ENCODE measurements at regions not wholly inside any gene's neighbourhood (a gene's known extent, or its start where the extent isn't known, plus 50 kb on each side); places are given as distances from the start of the nearest gene placed in this dataset.
A peak's percentile ranks its signal among the peaks of the same experiment; 100 is the strongest.
"Not testable (repeated sequence)": the region's sequence is repeated elsewhere in the genome, so short reads cannot be mapped to it uniquely, and the experiment has no call there.

GRCh38 chr6:137625100-137625661 lies 131.0 kb upstream of the OLIG3 start:
- no peak for DNase-seq

- no peak for DNase-seq
Measured at GRCh38 chr6:137625808-137626207, 131.6 kb upstream of the OLIG3 start.

DNA sequence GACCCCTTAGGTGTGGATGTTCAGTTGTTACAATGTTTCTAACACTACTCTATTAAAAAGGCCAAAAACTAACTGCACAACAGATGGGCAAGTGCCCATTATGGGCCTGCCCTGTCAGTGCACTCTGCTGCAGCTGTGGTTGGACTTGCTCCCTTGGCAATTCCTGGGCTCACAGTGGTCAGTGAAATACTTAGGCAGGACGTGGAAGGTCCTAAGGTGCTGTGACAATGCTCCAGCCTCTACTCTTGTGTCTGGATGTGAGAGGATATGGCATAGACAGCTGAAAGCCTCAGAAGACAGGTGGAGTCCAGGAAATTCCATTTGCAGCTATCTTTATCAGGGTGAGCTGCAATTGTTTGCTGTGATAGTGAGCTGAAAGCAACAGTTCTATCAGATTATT lies 136.5 kb upstream of the OLIG3 start:
- no peak for DNase-seq

DNA sequence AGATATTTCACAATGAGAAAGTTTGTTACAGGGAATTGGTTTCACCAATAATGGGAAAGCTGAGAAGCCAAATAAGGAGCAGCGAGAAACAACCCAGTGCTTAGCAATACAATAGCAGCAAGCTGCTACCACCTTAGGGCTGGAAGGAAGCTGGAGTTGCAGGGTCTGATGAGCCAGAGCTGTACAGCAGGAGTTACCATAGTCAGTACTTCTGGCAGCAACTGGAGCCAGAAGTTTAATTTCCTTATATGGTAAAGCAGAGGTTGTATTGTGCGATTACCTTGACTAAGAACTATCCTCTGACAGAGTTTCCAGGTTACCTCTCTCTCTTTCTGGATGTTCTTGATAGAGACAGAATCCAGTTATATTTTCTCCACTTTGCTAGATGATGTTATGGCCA lies 137.1 kb upstream of the OLIG3 start:
- no peak for DNase-seq

- DNase-seq: not testable (repeated sequence)
Measured at GRCh38 chr6:137634177-137634576, 140.0 kb upstream of the OLIG3 start.

- DNase-seq: no peak
Measured at GRCh38 chr6:137637121-137637520, 142.9 kb upstream of the OLIG3 start.

DNA sequence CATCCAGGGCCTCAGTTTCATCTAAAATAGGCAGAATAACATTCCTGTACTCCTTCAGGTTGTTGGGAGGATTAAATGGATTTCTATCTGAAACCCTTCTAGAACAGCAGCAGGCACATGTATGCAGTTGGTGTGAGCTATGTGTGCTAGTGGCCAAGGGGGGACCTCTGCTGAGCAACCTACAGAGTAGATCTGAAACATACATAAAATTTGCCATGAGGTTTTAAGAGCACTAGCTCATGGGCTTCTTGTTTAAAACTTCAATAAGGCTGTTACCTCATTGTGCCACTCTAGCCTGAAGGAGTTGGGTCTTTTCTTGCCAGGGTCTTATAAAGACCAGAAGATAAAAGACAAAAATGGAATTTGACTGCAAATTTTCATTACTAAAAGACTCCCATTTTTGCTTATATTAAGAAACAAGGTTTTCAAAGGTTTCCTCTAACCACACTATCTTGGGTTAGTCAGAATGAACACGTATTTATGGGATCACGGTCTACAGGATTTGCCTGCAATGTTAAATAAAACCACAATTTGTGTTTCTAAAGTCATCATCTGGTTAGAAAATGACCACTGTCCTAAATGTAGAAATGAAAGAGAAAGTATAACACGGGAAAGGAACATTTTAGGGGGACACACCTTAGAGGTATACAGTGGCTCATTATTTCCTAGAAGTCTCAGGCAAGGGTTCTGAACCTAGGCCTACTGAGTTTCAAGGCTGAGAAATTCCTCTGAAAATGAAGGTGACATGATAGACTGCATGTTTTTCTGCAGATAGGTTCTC lies 144.9 kb upstream of the OLIG3 start:
- DNase-seq: no peak

DNA sequence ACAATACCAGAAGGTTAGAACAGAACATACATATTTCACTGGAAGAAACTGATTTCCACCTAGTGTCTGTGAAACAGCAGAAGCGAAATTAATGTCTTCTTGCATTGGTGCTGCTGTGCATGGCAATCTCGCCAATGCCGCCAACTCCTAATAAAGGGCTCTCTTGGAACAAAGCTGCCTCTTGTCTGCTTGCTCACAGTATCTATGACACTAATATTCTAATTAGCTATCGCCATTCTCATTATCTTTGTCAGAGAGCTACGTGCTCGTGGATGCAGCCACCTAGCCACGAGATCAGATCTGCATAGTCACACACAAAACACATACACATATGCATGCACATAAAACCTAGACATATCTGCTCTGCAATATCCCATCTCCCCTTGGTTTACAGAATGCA lies 145.9 kb upstream of the OLIG3 start:
- DNase-seq: no peak

GRCh38 chr6:137641474-137642077 lies 147.4 kb upstream of the OLIG3 start:
- DNase-seq: peak; percentile 59 to 64

DNA sequence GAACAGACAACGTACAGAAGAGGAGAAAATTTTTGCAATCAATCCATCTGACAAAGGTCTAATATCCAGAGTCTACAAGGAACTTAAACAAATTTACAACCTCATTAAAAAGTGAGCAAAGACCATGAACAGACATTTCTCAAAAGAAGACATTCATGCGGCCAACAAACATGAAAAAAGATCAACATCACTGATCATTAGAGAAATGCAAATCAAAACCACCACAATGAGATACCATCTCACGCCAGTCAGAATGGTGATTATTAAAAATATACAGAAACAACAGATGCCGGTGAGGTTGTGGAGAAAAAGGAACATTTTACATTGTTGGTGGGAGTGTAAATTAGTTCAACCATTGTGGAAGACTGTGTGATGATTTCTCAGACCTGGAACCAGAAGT lies 149.0 kb upstream of the OLIG3 start:
- DNase-seq: not testable (repeated sequence)

DNA sequence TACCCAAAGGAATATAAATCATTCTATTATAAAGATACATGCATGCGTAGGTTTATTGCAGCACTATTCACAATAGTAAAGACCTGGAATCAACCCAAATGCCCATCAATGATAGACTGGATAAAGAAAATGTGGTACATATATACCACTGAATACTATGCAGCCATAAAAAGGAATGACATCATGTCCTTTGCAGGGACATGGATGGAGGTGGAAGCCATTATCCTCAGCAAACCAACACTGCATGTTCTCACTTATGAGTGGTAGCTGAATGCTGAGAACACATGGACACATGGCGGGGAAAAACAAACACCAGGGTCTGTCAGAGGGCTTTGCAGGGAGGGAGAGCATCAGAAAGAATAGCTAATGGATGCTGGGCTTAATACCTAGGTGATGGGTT lies 149.4 kb upstream of the OLIG3 start:
- DNase-seq: not testable (repeated sequence)

- DNase-seq: no peak
Measured at GRCh38 chr6:137645850-137646249, 151.7 kb upstream of the OLIG3 start.

- DNase-seq: no peak
Measured at GRCh38 chr6:137646484-137646883, 152.3 kb upstream of the OLIG3 start.

DNA sequence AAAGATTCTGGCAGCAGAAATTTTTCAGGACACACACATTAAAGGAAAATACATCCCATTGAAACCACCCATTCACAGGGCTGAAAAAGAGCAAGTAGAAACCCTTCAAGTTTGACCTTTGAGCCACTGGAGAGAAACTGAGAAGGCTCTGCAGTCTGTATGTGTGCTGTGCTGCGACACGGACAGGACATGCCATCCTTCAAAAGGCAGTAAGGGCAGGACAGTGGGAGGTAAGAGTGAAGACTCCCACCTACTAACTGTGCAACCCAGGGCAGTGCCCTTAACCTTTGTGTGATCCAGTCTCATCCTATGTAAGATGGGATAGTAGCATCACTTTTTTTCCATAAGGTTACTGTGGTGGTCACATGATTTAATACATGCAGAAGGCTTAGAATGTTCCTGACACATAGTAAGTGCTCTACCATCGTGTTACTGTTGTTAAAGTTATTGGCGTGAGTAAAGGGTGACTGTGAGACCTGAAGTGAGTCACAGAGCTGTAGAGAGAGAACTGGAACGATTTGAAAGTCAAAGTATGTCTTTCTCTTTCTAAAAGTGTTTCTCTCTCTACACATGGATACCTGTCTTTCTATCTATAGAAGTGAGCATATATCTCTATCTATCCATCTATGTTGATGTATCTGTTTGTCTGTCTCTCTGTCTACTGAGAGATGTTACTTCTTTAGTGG lies 153.7 kb upstream of the OLIG3 start:
- no peak for DNase-seq

GRCh38 chr6:137650720-137651119 lies 156.5 kb upstream of the OLIG3 start:
- DNase-seq: no peak

DNA sequence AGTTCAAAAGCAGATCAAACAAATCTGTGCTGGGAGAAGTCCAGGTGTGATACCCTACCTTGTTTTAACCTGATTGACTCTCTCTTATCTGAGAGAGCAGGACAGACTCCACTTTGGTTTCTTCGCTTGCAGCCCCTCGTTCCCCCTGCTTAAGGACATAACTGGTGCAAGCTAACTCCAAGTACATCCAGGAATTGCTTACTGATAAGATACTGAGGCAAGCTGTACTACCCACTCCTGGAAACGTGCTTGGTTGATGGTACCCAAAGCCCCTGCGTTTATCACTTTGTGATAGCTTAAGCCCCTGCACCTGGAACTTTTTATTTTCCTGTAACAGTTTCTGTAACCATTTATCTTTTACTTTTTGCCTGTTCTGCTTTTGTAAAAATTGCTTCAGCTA lies 157.0 kb upstream of the OLIG3 start:
- no peak for DNase-seq

DNA sequence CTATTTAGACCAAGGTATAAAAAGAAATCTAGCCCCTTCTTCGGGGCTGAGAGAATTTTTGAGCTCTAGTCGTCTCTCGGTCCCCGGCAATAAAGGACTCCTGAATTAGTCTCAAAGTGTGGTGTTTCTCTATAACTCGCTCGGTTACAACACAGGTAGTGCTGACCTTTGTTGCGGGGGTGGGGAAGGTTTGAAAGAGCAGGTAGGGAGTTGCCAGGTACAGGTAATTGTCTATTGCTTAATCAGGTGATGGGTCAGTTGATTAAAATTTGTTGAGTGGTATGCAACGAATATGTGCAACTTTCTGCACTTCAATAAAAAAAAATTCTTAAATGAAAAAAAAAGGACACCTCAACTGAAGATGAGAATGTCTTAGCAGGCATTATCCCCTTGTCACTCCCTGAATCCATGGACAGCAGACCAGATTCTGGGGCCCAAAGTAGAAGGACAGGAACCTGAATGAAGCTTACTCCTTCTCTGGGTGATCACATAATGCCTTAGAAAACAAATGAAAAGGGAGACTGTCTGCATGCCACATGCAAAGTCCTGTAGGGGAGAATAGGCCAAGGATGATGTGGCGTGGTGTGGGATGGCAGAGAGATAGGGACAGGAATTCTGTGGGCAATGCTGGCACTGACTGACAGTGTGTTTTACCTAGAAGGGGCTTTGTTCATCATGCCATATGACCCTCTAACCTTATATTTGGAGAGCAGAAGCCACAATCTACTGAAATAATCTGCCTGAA lies 157.6 kb upstream of the OLIG3 start:
- no peak for DNase-seq

GRCh38 chr6:137652961-137653705 lies 158.9 kb upstream of the OLIG3 start:
- no peak for DNase-seq

GRCh38 chr6:137653706-137654059 lies 159.5 kb upstream of the OLIG3 start:
- DNase-seq: no peak

- DNase-seq: no peak
Measured at GRCh38 chr6:137654365-137654981, 160.3 kb upstream of the OLIG3 start.

- no peak for DNase-seq
Measured at GRCh38 chr6:137655291-137655690, 161.1 kb upstream of the OLIG3 start.

DNA sequence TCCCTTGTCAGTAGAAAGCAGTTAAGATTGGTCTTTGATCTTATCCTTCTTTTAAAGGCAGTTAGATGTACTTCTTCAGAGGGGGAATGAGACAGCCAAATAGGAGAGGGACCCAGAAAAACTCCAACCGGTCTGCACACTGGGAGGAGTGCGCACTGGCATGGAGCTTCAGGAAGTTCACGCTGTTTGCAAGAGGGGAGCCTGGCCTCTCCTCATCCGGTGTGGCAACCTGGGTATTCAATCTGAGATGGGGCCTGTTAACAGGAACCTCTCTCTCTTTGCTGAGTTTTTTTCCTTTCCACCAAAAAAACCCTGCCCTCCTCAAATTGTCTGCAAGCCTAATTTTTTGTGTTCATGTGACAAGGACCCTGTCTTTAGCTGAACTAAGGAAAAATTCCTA lies 162.5 kb upstream of the OLIG3 start:
- DNase-seq: no peak
